Right lobe of liver (tissue), 6 donors: ENCODE measurements at regions not wholly inside any gene's neighbourhood (a gene's known extent, or its start where the extent isn't known, plus 50 kb on each side); places are given as distances from the start of the nearest gene placed in this dataset.

ENCODE experiments used
- ATAC-seq, 4 donors: fragments of 200-7000 bp; cut with Tn5 transposase; one replicate each; pipeline ENCODE4 v1.9.1; 2020; ENCODE audit warnings: mild to moderate bottlenecking in 4 of 4, moderate library complexity in 4 of 4
- DNase-seq, 3 donors: peaks; one replicate each; pipeline ENCODE4 v3.0.0-alpha.2; 2020
- H3K27ac ChIP-seq, 3 donors: fragments of 200-600 bp; one replicate each; pipeline ENCODE4 v1.8.0; 2022
- H3K27me3 ChIP-seq, 2 donors: fragments of 200-600 bp; one replicate each; pipeline ENCODE4 v1.8.0; 2022
- H3K36me3 ChIP-seq, 4 donors: fragments of 200-600 bp; sonication (generic) in 1 of 4; one replicate each; pipeline versions ENCODE4 v1.5.1 to v1.8.0; 2017 to 2022; ENCODE audit warnings: control low read depth in 1 of 4
- H3K4me1 ChIP-seq, 4 donors: fragments of 200-600 bp; sonication (generic) in 1 of 4; one replicate each; pipeline versions ENCODE4 v1.5.1 to v1.8.0; 2017 to 2022; ENCODE audit warnings: control low read depth in 1 of 4
- H3K4me3 ChIP-seq, 3 donors: fragments of 200-600 bp; one replicate each; pipeline ENCODE4 v1.8.0; 2022
- H3K9me3 ChIP-seq, 4 donors: fragments of 200-600 bp; sonication (generic) in 1 of 4; one replicate each; pipeline versions ENCODE4 v1.5.1 to v1.8.0; 2017 to 2022; ENCODE audit warnings: control low read depth in 1 of 4
- CTCF ChIP-seq, 4 donors: fragments of 200-600 bp in 3 of 4; fragments of 450-650 bp in 1 of 4; IDR thresholded peaks; one replicate each; pipeline versions ENCODE4 v1.5.1 to v1.8.0; 2016 to 2022; ENCODE audit warnings: antibody characterized with exemption in 4 of 4, mild to moderate bottlenecking in 2 of 4
- POLR2A ChIP-seq: fragments of 450-650 bp; IDR thresholded peaks from one replicate; pipeline ENCODE4 v1.6.1; 2017; ENCODE audit warnings: antibody characterized with exemption, mild to moderate bottlenecking
- WGBS: methylation state at CpG from one replicate; pipeline ENCODE4 v1.1.6; 2018; ENCODE audit warnings: low coverage, low lambda C conversion rate; ENCODE audit not compliant: insufficient coverage; ENCODE audit errors: missing lambda C conversion rate; 5-methylcytosine and 5-hydroxymethylcytosine counted together
- intact Hi-C, 2 donors: fragments of 100-400 bp; cut with DNase I; formaldehyde crosslinking; loops; one replicate each; pipeline versions ENCODE4 v1.11.2 to v1.14.1; 2022
- donor health status: DM: no; HTN: yes; CAD: no.
- donor health status: DM: no; HTN: no; CAD: no.
- donor health status: DM: no; HTN: no; CAD: no.
- donor health status: DM: no; HTN: yes; CAD: no.
- donor health status: DM: no; HTN: yes; CAD: no.

- WGBS: 75% methylated on average over 1 of the region's 1 CpG
- no peaks in the 10 kb centered on the region for H3K9me3 ChIP-seq
- no peak overlapping the region for H3K27ac ChIP-seq
- no peaks in the 10 kb centered on the region for H3K36me3 ChIP-seq
- no peak for ATAC-seq
- TF ChIP-seq CTCF (IDR thresholded peaks at IDR 0.05) (no peak), POLR2A (no peak)
- no peak overlapping the region for H3K4me3 ChIP-seq
- peaks cover 0 to 9% (median 0%) of the 10 kb centered on the region in 4 donors for H3K4me1 ChIP-seq
- intact Hi-C loops: no loop called here
- no peaks in the 10 kb centered on the region for H3K27me3 ChIP-seq
- no peak for DNase-seq
These were observed 113.5 kb downstream of the FEM1C start for GRCh38 chr5:115431116-115431515.

GRCh38 chr5:115430374-115430773, 114.2 kb downstream of the FEM1C start:
- peaks cover 0 to 9% (median 0%) of the 10 kb centered on the region in 4 donors for H3K4me1 ChIP-seq
- H3K36me3 ChIP-seq: no peaks in the 10 kb centered on the region
- WGBS: 77% methylated on average over 2 of the region's 2 CpGs
- no peak for ATAC-seq
- TF ChIP-seq CTCF (IDR thresholded peaks at IDR 0.05) (no peak), POLR2A (no peak)
- H3K27me3 ChIP-seq: no peaks in the 10 kb centered on the region
- no peak overlapping the region for H3K4me3 ChIP-seq
- H3K27ac ChIP-seq: no peak overlapping the region
- no peaks in the 10 kb centered on the region for H3K9me3 ChIP-seq
- no peak for DNase-seq
- intact Hi-C loops: no loop called here

GRCh38 chr5:115429345-115429940, 115.1 kb downstream of the FEM1C start:
- H3K36me3 ChIP-seq: no peaks in the 10 kb centered on the region
- no peaks in the 10 kb centered on the region for H3K9me3 ChIP-seq
- no peak for TF ChIP-seq CTCF (IDR thresholded peaks at IDR 0.05)
- TF ChIP-seq POLR2A: no peak

GRCh38 chr5:115428676-115429075, 115.9 kb downstream of the FEM1C start:
- Histone ChIP-seq H3K9me3 (no peaks in the 10 kb centered on the region), H3K4me3 (no peak overlapping the region), H3K36me3 (no peaks in the 10 kb centered on the region), H3K27me3 (no peaks in the 10 kb centered on the region), H3K4me1 (peaks cover 0 to 9% (median 0%) of the 10 kb centered on the region in 4 donors), H3K27ac (no peak overlapping the region)
- 75% methylated on average over 2 of the region's 2 CpGs for WGBS
- no peak for TF ChIP-seq POLR2A
- no peak for TF ChIP-seq CTCF (IDR thresholded peaks at IDR 0.05)
- DNase-seq (no peak), ATAC-seq (no peak)
- intact Hi-C loops: no loop called here

More at GRCh38 chr5:115429345-115429940, 115.1 kb downstream of the FEM1C start:
- intact Hi-C loops: no loop called here
- Histone ChIP-seq H3K27me3 (no peaks in the 10 kb centered on the region), H3K4me1 (peaks cover 0 to 9% (median 0%) of the 10 kb centered on the region in 4 donors), H3K27ac (no peak overlapping the region), H3K4me3 (no peak overlapping the region)
- no peak for ATAC-seq
- no peak for DNase-seq

- Histone ChIP-seq H3K4me3 (no peak overlapping the region), H3K36me3 (no peaks in the 10 kb centered on the region), H3K9me3 (no peaks in the 10 kb centered on the region), H3K4me1 (peaks cover 0 to 8% (median 0%) of the 10 kb centered on the region in 4 donors), H3K27me3 (no peaks in the 10 kb centered on the region), H3K27ac (no peak overlapping the region)
- intact Hi-C loops: no loop called here
- DNase-seq (no peak), ATAC-seq (no peak)
- 82% methylated on average over 2 of the region's 2 CpGs for WGBS
- TF ChIP-seq CTCF (IDR thresholded peaks at IDR 0.05) (no peak), POLR2A (no peak)
These were observed 116.3 kb downstream of the FEM1C start for GRCh38 chr5:115428248-115428647.
